ENCODE measurements at regions not wholly inside any gene's neighbourhood (a gene's known extent, or its start where the extent isn't known, plus 50 kb on each side); places are given as distances from the start of the nearest gene placed in this dataset.

GRCh38 chr10:7101451-7101850 is 309.4 kb downstream of the SFMBT2 start:
- TF ChIP-seq ZNF445 (CRISPR knock-in tag; IDR thresholded peaks at IDR 0.05; ENCODE audit: low read depth) (no peak), TARDBP (IDR thresholded peaks at IDR 0.05) (no peak), CBX3 (IDR thresholded peaks at IDR 0.05; ENCODE audit: borderline replicate concordance in 1 of 2, low read length in 2 of 2) (no peak), NR2F6 (CRISPR knock-in tag; IDR thresholded peaks at IDR 0.05) (no peak), ELK1 (CRISPR knock-in tag; IDR thresholded peaks at IDR 0.05) (no peak), NFIX (CRISPR knock-in tag; IDR thresholded peaks at IDR 0.05; ENCODE audit: low read depth) (no peak), SP1 (CRISPR knock-in tag; IDR thresholded peaks at IDR 0.05) (no peak), JUND (IDR thresholded peaks at IDR 0.05; ENCODE audit: borderline replicate concordance, low read depth, low read length) (no peak), JUND (tag; IDR thresholded peaks at IDR 0.05; ENCODE audit: borderline replicate concordance, low read depth, low read length) (no peak), NUFIP1 (IDR thresholded peaks at IDR 0.05; ENCODE audit: partially characterized antibody) (no peak), PHB2 (IDR thresholded peaks at IDR 0.05; ENCODE audit: low read depth) (no peak)
